ENCODE measurements at regions not wholly inside any gene's neighbourhood (a gene's known extent, or its start where the extent isn't known, plus 50 kb on each side); places are given as distances from the start of the nearest gene placed in this dataset.

GRCh38 chr14:22044193-22044592 is 370.6 kb upstream of the OR4E1 start:
- TF ChIP-seq CTCF (IDR thresholded peaks at IDR 0.05) (no peak), POLR2A (IDR thresholded peaks at IDR 0.05) (no peak)
